ENCODE measurements at regions not wholly inside any gene's neighbourhood (a gene's known extent, or its start where the extent isn't known, plus 50 kb on each side); places are given as distances from the start of the nearest gene placed in this dataset.

DNA sequence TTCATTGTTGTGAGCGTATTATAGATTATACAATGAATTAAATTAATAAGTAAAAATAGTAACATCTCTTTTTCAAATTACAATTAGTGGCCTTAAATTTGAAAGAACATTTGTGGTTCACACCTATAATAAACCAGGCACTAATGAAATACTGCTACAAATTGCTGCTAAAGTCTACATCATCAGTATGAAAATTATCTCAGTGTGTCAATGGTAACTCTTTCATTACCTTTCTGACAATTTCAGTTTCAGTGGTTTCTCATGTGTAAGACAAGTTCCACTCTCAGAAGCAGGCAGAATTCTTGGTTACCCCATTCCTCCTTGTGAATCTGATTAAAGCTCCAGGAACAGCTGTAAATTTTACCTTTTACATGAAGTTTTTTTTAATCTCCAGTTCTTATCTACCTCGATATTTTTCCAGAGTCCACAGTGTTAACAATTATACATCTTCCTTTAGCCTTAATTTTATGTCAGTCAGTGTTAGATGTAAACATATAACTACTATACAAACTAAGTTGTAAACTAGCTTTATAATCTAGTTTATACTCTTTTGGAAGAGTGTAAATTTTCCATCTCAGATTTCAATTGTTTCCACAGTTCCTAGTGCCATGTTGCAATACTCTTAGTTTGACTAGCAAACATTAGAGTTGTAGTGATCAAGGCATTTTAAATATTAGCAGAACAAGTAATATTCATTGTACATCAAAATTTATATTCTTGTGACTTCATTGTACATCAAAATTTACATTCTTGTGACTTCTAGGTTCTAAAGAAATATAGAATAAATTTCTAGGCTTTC lies 1038.4 kb downstream of the EPHA7 start:
- no peak for DNase-seq (ENCODE audit: low read depth)

DNA sequence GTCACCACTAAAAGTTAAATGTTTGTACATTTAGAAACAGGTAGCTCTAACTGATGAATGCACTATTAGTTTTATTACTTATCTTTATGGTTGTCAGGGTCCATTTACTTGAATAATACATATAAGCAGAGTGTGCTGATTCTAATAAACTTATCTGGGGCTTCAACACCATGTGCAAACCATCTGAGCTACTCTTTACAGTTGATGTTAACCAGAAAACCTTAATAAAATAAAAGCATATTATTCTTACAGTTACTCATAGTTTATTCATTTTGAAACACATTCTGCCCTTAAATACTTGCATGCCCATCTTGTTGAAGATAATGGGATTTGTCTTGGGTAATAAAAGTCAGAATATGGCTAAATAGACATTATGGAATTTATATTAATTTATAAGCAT lies 1042.2 kb downstream of the EPHA7 start:
- DNase-seq (ENCODE audit: low read depth) = no peak

DNA sequence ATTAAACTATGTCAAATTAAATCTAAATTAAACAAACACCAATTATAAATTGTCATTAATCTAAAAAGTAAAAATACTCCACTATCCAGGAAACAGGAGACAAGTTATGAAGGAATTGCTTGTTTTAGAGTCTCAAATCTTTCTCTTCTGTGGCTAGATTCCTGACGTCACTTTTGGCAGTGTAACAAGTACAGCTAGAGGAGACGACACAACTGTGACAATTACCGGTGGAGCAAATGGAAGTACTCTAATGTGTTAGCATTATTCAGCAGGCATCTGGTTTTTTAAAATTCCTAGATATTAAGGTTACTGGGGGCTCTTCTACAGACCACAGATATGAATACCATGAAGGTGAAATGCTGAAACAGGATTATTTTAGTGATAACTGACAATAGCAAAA lies 1042.7 kb downstream of the EPHA7 start:
- DNase-seq (ENCODE audit: low read depth) = no peak

DNA sequence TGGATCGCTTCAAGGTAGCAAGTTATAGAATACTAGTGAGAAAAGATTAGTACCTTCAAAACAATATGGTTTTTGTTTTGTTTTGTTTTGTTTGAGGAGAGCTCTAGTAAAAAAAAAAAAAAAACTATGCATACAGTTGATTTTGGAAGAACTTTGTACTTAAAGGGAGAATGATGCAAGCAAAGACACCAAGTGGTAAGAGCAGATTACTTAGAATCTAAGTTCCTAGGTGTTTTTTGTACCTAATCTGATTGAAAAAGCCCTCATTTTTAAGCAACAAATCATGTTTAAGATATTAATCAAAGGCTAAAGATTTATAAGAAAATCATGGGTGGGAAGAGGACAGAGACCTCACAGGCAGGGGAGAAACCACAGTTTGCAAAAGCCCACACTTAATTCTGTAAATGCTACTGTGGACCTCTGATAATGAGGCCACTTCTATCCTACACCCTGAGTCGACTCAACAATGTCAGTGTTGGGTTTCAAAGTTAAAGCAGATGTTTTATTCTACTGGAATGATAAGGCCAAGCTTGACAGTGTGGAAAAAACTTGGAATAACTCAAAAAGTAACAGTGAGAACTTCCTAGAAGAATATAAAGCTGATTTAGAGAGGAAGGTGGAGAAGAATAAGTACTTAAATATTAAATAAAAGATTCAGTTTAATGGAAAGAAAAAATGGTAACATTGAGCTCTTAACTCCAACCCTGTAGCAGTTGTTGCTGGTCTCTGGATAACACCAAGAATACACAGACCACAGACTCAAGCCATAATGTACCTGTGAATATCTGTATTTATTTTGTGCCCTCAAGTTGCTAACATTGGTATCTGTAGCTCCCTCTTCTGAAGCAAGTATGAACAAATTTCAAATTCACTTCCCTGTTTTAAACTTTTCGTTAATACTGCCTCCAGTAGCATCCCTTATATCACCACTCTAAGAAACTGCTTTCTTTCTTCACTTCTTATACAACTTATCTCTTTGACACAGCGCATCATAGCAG lies 1047.8 kb downstream of the EPHA7 start:
- DNase-seq (ENCODE audit: low read depth) = no peak

DNA sequence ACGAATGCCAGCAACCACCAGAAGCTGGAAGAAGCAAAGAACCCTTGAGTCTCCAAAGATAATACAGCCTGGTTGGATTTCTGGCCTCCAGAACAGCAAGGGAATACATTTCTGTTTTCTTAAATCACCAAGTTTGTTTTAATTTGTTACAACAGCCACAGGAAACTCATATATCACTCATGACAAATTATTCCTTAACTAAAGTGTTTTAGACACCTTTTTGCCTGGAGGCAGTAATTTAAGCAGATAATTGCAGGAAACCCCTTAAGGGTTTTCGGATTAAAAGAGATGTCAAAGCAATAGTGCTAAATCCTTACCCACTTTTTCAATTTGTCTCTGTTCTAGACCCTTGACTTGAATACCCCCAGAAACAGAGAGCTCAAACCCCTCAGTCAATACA lies 1050.0 kb downstream of the EPHA7 start:
- DNase-seq (ENCODE audit: low read depth) = no peak

DNA sequence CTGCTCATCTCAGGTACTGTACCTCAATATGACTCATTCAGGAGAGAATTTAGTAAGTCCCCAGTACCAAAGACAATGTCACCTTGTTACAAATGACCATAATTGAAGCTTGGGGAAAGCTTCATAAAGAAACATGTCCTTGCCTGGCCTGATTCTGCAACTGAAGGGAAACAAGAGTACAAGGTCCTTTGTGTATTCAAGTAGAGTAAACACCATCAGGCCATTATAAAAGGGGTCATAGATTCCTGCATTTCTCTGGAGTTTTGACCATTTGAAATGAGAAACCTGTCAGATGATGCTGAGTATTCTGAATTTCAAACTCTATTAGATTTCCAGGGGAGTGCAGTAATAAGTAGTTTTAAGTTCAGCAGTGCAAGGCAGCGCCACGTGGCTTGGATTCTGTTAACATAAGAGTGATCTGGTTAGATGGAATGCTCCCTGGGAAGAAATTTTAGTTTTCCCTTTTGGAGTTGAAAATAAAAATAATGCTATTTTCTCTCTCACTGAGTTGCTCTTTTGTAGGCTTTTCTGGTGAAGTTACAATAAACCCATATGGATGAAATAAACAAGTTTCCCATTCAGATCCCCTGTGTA lies 1054.3 kb downstream of the EPHA7 start:
- no peak for DNase-seq (ENCODE audit: low read depth)

DNA sequence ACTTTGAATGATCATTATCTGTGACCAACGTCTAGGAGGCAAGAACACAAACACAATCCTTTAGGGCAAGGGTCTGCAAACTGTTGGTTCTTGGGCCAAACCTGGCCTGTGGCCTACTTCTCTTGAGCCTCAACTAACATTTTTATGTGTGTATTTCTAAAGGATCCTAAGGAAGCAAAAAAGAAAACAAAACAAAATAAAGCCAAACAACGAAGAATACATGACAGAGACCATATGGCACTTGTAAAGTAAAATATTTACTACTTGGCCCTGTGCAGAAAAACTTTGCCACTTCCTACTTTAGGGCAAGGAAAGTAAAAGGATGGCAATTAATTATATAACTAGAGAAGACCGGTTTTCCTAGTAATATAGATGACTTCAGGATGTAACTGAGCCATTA lies 1056.2 kb downstream of the EPHA7 start:
- DNase-seq (ENCODE audit: low read depth) = no peak

DNA sequence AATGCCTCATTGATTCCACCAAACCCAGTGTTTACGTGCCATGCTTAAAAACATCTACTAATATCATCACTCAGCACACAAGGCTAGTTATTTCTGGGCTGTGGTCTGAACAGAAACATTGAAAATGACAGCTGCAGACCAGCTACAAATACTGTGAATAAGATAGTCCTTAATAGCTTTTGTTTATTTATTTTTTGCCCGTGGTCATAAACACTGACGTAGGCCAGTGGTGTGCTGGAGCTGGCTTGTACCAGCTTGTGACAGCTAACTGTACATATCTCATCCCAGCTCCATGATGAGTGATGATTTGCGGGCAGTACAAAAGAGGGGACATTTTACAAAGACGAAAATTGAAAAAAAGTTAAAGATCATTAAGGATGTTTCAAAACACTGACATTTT lies 1057.0 kb downstream of the EPHA7 start:
- no peak for DNase-seq (ENCODE audit: low read depth)

DNA sequence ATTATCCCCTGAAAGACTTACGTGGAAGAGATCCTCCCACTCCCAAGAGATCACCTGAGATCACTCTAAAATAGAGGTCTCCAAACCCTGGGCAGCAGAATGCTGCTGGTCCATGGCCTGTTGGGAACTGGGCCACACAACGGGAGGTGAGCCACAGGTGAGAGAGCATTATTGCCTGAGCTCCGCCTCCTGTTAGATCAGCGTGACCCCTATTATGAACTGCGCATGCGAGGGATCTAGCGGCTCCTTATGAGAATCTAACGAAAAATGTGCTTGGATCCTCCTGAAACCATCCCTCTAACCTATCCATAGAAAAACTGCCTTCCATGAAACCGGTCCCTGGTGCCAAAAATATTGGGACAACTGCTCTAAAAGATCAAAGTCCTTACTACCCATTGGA lies 1057.4 kb downstream of the EPHA7 start:
- no peak for DNase-seq (ENCODE audit: low read depth)

DNA sequence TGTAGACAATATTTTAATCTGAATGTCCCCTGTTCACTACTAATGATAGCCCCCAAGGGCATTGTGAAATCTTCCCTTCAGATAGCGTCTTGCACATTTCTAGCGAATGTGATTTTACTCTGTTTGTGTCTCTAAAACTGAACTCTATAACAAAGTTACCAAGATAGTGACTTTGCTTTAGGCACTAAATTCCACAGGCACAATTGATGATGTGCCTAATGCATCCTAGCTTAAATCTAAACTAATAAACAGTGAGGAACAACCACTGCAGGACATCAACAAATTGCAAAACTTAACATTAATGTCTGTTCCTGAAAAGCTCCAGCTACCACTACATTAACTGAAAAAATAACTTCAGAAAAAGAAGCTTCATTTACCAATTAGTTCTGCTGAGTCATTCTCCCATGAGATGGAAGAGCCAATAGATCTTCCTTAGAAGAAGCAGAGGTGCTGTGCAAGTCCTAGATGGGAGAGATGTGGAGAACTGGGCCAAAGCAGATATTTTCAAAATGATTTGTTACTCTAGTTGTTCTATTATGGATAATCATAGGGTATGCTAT lies 1065.0 kb downstream of the EPHA7 start:
- DNase-seq (ENCODE audit: low read depth) = no peak

DNA sequence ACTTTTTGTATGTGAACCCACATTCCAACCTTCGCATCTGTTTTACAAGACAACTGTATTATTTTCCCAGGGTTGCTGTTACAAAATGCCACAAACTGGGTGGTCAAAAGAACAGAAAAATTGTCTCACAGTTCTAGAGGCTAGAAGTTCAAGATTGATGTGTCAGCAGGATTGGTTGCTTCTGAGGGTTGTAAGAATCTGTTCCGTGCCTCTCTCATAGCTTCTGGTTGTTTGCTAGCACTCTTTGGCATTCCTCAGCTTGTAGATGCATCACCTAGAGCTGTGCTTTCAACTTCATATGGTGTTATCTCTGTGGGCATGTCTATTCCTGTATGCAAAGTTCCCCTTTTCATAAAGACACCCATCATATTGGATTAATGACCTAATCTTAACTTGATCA lies 1067.2 kb downstream of the EPHA7 start:
- DNase-seq (ENCODE audit: low read depth) = no peak

DNA sequence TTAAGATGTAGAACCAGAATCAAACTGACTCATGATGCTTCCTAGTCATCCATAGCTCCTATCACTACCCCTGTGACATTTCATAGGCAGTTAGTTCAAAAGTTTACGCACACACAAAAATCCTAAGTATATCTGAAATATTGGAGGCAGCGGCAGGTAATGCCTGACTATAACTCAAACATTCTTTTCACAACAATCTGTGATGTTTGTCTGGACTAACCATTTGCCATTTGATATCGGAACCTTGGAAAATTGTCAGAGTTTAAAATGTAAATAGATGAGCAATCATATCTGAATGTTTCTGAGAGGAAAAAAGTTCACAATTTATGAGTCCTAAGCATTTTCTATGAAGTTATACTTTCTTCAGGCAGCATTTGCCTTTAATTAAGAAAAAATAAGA lies 1078.2 kb downstream of the EPHA7 start:
- DNase-seq (ENCODE audit: low read depth) = no peak

DNA sequence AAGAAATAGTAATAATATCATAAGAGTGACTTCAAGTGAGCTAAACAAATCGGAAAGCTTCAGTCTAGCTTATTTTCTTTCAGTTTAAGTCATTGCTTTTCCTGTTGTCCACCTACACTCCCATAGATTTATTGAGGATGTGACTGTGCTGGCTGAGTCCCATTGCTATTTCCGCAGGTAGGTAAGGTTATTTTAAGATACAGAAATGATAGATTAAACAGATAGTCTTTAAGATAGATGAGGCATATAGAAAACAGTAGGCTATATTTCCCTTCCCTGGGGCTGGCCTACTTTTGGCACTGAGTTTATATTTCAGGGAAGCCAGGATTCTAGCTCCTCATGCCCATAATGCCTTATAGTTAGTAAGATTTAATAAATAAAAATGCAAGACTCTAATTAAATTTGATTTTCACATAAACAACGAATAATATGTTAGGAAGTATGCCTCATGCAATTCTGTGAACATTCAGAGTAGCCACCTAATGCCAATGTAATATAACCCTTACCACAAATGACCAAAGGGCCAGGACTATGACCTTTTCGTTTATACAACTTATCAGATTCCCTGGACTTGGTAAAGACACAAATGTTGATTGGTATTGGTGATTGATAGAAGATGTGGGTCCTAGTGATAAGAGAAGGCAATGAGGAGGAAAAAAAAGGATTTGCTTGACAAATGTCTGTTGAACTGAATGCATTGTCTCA lies 1079.3 kb downstream of the EPHA7 start:
- DNase-seq (ENCODE audit: low read depth) = no peak

DNA sequence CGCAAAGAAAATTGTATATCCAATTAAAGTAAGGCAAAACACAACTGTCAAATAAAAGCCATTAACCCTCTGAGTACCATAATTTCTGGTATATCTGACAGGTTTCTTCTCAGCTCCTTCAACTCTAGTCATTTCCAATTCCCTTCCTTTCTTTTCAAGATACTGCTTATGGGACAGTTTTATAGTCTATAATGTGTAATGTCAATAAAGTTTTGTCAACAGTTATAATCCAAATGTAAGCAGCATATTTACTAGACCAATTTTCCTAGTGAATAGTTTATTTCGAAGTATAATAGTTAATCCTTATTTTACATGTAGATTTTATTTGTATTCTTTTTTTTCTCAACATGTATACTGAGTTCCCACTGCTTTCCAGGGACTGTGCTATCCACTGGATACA lies 1081.8 kb downstream of the EPHA7 start:
- no peak for DNase-seq (ENCODE audit: low read depth)

DNA sequence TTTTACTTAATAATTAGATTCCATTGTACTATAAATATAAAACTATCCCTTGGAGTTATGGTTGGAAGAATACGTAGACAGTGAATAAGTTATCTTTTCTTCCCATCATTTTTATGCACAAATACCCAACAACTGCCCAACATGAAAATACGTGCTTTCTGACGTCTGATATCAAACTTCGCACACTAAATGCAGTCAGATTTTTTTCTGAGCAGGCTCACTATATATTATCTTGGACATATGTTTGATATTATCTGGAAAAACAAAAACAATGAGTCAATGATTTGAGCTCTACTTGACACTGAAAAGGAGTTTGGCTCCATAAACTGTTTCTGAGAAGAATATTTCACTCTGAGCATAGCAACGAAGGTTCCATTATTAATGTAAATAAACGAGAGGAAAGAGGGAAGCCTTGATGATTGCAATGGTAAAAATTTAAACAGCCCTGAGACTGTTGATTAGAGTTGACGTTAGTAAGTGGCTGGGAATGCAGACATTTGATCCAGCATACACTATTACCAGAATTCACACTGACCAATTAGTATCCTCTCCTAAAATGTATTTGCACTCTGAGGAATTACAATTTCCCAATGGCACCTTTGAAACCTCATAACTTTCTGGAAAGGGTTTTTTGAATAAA lies 1090.0 kb downstream of the EPHA7 start:
- no peak for DNase-seq (ENCODE audit: low read depth)

DNA sequence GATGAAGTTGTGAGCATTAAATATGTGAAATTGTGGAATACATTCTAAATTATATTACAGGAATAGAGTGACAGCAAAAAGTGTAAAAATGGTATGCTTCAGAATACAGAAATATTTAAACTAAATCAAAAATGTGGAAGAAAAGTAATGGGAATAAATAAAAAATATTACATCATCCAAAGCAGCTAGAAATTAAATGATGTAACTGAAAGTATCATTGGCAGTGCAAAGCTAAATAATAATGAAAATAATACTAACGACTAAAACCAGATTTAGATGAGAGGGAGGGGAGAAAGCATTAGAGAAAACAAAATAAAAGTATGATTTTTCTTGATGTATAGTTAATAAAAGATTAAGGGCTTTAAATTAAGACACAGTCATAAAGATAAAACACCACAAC lies 1104.0 kb downstream of the EPHA7 start:
- no peak for DNase-seq (ENCODE audit: low read depth)

DNA sequence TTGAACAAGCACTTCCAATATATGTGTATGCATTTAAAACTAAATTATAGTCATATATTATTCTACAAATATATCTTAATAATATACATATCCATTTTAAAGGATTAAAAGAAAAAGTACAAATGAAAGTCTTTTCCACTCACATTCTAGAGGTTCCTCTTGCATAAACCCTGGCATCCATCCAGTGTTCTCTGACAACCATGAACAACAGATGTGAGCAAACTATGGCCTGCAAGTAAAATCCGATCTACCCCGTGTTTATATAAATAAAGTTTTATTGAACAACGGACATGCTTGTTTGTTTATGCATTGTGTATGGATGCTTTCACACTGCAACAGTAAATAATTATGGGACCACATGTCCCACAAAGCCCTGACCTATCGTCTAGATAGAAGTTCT lies 1122.3 kb downstream of the EPHA7 start:
- no peak for DNase-seq (ENCODE audit: low read depth)

DNA sequence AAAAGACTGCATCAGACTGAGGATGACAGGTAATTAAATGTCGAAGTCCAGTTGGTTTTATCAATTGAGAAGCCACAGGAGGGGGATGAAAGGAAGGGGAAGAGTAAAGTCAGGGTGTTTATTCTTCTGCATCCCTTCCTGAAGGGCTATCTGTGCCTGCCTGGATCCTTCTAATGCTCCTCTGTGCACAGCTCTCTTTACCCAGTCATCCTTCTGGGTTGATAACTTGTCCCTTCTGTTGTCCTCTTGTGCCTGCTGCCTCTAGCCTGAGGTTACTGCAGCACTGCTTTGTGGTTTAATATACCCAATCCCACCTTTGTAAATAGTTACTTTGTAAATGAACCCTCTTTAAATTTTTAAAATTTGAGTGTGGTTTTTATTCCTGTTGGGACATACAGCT lies 1127.3 kb downstream of the EPHA7 start:
- no peak for DNase-seq (ENCODE audit: low read depth)

DNA sequence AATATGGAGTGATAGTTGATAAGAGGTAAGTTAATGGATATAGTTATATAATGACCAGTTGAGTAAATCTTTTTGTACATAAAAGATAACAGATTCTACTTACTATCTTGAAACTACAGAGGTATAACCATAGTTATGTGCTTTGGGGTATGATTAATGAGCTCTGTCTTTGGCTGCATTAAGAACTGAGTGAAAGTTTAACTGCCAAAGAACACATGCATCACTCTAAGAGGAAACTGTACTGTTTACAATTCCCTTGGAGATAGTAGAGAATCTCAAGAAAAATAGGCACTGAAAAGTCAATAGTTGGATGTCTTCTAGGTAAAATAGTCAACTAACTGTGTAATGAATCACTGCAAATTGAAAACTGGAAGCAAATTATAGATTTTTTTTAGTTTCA lies 1129.5 kb downstream of the EPHA7 start:
- DNase-seq (ENCODE audit: low read depth) = no peak

DNA sequence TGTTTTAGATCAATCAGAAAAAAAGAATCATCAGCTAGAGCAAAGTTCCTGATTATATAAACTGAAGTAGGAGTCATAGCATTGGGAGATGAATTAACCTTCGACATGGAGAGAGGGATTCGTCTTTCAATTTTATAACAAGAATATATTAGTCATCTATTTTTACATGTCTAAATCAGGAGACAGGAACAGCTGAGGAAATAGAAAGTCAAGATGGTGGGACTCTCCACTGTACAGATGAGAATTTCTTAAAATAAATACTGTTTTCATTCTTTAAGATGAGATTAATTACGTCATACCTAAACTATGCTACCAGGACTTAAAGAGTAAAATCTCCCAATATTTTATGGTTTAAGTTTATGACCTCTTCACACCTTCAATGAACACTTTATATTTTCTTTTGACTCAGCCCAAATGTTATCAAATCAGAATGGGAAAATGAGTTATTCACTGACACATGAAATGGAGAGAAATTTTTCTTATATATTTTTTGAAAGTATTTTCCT lies 1137.7 kb downstream of the EPHA7 start:
- no peak for DNase-seq (ENCODE audit: low read depth)

DNA sequence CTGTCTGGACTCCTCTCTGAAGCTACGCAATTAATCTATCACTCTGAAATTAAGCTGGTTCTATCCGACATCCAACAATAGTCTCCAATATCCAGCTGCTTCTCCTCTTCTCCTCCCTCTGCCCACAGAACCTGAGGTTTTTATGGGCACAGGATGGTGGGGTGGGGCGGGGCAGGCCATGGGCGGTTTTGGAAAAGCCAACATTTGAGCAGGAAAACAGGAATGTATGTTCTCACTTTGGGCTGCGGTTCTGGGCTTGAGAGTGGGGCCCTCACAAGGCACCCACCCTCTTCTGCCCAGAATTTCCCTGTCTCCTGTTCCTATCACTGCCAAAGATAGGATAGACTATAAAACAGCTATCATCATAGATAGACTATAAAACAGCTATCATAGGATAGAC lies 1144.2 kb downstream of the EPHA7 start:
- no peak for DNase-seq (ENCODE audit: low read depth)
